ENCODE measurements at regions not wholly inside any gene's neighbourhood (a gene's known extent, or its start where the extent isn't known, plus 50 kb on each side); places are given as distances from the start of the nearest gene placed in this dataset.

- Mint-ChIP-seq H3K4me1 (peaks cover 24% of the 10 kb centered on the region), H3K27ac (no peak overlapping the region), H3K9me3 (no peaks in the 10 kb centered on the region), H3K4me3 (no peak overlapping the region), H3K27me3 (ENCODE audit: insufficient read depth, low read depth, poor library complexity) (peaks cover 2% of the 10 kb centered on the region), H3K36me3 (ENCODE audit: low read depth) (no peaks in the 10 kb centered on the region)
- no peak for TF ChIP-seq EZH2 (IDR thresholded peaks at IDR 0.05; ENCODE audit: low read depth, unreplicated experiment)
- no peak for TF ChIP-seq JUNB (IDR thresholded peaks at IDR 0.05; ENCODE audit: unreplicated experiment)
- TF ChIP-seq POLR2AphosphoS5 (IDR thresholded peaks at IDR 0.05; ENCODE audit: low read depth) = no peak
- TF ChIP-seq, protein P1, sequence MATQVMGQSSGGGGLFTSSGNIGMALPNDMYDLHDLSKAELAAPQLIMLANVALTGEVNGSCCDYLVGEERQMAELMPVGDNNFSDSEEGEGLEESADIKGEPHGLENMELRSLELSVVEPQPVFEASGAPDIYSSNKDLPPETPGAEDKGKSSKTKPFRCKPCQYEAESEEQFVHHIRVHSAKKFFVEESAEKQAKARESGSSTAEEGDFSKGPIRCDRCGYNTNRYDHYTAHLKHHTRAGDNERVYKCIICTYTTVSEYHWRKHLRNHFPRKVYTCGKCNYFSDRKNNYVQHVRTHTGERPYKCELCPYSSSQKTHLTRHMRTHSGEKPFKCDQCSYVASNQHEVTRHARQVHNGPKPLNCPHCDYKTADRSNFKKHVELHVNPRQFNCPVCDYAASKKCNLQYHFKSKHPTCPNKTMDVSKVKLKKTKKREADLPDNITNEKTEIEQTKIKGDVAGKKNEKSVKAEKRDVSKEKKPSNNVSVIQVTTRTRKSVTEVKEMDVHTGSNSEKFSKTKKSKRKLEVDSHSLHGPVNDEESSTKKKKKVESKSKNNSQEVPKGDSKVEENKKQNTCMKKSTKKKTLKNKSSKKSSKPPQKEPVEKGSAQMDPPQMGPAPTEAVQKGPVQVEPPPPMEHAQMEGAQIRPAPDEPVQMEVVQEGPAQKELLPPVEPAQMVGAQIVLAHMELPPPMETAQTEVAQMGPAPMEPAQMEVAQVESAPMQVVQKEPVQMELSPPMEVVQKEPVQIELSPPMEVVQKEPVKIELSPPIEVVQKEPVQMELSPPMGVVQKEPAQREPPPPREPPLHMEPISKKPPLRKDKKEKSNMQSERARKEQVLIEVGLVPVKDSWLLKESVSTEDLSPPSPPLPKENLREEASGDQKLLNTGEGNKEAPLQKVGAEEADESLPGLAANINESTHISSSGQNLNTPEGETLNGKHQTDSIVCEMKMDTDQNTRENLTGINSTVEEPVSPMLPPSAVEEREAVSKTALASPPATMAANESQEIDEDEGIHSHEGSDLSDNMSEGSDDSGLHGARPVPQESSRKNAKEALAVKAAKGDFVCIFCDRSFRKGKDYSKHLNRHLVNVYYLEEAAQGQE (IDR thresholded peaks at IDR 0.05; ENCODE audit: unreplicated experiment) = no peak
- TF ChIP-seq ETS1 (IDR thresholded peaks at IDR 0.05) = no peak
- TF ChIP-seq EZH2phosphoT487 (IDR thresholded peaks at IDR 0.05; ENCODE audit: unreplicated experiment) = no peak
- TF ChIP-seq, protein P2, sequence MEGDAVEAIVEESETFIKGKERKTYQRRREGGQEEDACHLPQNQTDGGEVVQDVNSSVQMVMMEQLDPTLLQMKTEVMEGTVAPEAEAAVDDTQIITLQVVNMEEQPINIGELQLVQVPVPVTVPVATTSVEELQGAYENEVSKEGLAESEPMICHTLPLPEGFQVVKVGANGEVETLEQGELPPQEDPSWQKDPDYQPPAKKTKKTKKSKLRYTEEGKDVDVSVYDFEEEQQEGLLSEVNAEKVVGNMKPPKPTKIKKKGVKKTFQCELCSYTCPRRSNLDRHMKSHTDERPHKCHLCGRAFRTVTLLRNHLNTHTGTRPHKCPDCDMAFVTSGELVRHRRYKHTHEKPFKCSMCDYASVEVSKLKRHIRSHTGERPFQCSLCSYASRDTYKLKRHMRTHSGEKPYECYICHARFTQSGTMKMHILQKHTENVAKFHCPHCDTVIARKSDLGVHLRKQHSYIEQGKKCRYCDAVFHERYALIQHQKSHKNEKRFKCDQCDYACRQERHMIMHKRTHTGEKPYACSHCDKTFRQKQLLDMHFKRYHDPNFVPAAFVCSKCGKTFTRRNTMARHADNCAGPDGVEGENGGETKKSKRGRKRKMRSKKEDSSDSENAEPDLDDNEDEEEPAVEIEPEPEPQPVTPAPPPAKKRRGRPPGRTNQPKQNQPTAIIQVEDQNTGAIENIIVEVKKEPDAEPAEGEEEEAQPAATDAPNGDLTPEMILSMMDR (conservative IDR thresholded peaks at IDR 0.05; ENCODE audit: low read depth in 2 of 2) = no peak
- H3K4me1 ChIP-seq (ENCODE audit: insufficient read depth) = peaks cover 12% of the 10 kb centered on the region; the same call in 1 of the 2 replicates
- no peaks in the 10 kb centered on the region for H3K79me2 ChIP-seq (replicated peaks; ENCODE audit: insufficient read depth)
- H3F3A ChIP-seq (replicated peaks; ENCODE audit: low read depth) = no peaks in the 10 kb centered on the region
- no peaks in the 10 kb centered on the region for H3K36me3 ChIP-seq (ENCODE audit: insufficient read depth)
- no peak overlapping the region for H2AFZ ChIP-seq
- no peak overlapping the region for H3K27ac ChIP-seq (ENCODE audit: low read depth)
- ATAC-seq (no peak), DNase-seq (ENCODE audit: low spot score) (no peak)
- H4K20me1 ChIP-seq (replicated peaks; ENCODE audit: insufficient read depth) = no peaks in the 10 kb centered on the region
- no peaks in the 10 kb centered on the region for H3K9me2 ChIP-seq (ENCODE audit: insufficient read depth)
- H3K4me3 ChIP-seq = no peak overlapping the region
- no peak overlapping the region for H3K4me2 ChIP-seq
- no peaks in the 10 kb centered on the region for H3K27me3 ChIP-seq (ENCODE audit: insufficient read depth)
Observed at GRCh38 chr10:60480865-60481563, 91.3 kb upstream of the ANK3 start.

Data from GM23338 (cell line).